ENCODE measurements at regions not wholly inside any gene's neighbourhood (a gene's known extent, or its start where the extent isn't known, plus 50 kb on each side); places are given as distances from the start of the nearest gene placed in this dataset.

GRCh38 chr5:87499478-87500410 is 87.0 kb upstream of the CCNH start:
- DNase-seq, result no peak
